ENCODE measurements at regions not wholly inside any gene's neighbourhood (a gene's known extent, or its start where the extent isn't known, plus 50 kb on each side); places are given as distances from the start of the nearest gene placed in this dataset.
"Not testable (repeated sequence)": the region's sequence is repeated elsewhere in the genome, so short reads cannot be mapped to it uniquely, and the experiment has no call there.

- TF ChIP-seq, protein P1, sequence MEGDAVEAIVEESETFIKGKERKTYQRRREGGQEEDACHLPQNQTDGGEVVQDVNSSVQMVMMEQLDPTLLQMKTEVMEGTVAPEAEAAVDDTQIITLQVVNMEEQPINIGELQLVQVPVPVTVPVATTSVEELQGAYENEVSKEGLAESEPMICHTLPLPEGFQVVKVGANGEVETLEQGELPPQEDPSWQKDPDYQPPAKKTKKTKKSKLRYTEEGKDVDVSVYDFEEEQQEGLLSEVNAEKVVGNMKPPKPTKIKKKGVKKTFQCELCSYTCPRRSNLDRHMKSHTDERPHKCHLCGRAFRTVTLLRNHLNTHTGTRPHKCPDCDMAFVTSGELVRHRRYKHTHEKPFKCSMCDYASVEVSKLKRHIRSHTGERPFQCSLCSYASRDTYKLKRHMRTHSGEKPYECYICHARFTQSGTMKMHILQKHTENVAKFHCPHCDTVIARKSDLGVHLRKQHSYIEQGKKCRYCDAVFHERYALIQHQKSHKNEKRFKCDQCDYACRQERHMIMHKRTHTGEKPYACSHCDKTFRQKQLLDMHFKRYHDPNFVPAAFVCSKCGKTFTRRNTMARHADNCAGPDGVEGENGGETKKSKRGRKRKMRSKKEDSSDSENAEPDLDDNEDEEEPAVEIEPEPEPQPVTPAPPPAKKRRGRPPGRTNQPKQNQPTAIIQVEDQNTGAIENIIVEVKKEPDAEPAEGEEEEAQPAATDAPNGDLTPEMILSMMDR (conservative IDR thresholded peaks at IDR 0.05; ENCODE audit: low read depth, low read length): no peak
- no peak overlapping the region for H3K4me3 ChIP-seq (ENCODE audit: low read length)
- DNase-seq (ENCODE audit: low read depth): no peak
Observed at GRCh38 chr14:39614297-39614923, 182.2 kb upstream of the FBXO33 start.

- TF ChIP-seq, protein P1 (conservative IDR thresholded peaks at IDR 0.05; ENCODE audit: low read depth, low read length): no peak
- no peak for DNase-seq (ENCODE audit: low read depth)
- no peak overlapping the region for H3K4me3 ChIP-seq (ENCODE audit: low read length)
Observed at GRCh38 chr14:39609119-39609518, 176.9 kb upstream of the FBXO33 start.

DNA sequence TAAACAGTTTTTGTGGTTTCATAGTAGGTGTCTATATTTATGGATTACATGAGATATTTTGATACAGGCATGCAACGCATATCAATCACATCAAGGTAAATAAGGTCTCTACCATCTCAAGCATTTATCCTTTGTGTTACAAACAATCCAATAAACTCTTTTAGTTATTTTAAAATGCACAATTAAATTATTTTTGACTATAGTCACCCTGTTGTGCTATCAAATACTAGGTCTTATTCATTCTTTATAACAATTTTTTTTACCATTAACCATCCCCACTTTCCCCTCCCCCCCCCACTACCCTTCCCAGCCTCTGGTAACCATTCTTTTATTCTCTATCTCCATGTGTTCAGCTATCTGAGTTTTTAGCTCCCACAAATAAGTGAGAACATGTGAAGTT, 175.7 kb upstream of the FBXO33 start:
- no peak overlapping the region for H3K4me3 ChIP-seq (ENCODE audit: low read length)
- TF ChIP-seq, protein P1 (conservative IDR thresholded peaks at IDR 0.05; ENCODE audit: low read depth, low read length): no peak
- DNase-seq (ENCODE audit: low read depth): no peak

DNA sequence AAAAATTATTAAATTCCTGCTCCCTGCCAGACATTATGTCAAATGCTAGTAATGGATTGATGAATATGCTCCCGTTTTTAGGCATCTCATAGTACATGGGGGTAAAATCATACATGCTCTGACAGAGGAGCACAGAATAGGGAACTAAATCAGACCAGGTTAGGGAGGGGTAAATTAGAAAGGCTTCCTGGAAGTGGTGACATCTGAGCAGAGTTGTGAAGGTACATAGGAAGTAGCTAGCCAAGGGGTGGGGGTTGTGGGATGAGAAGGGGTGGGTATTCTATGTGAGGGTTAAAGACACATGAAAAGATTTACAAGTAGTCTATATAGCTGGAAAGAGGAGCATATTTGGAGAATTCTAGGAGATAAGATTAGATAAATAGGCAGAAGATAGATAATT, 171.7 kb upstream of the FBXO33 start:
- H3K4me3 ChIP-seq (ENCODE audit: low read length): no peak overlapping the region
- TF ChIP-seq, protein P1 (conservative IDR thresholded peaks at IDR 0.05; ENCODE audit: low read depth, low read length): no peak
- DNase-seq (ENCODE audit: low read depth): no peak

- TF ChIP-seq, protein P1 (conservative IDR thresholded peaks at IDR 0.05; ENCODE audit: low read depth, low read length): no peak
- DNase-seq (ENCODE audit: low read depth): no peak
- no peak overlapping the region for H3K4me3 ChIP-seq (ENCODE audit: low read length)
Observed at GRCh38 chr14:39593377-39593776, 161.1 kb upstream of the FBXO33 start.

- no peak for DNase-seq (ENCODE audit: low read depth)
- TF ChIP-seq, protein P1 (conservative IDR thresholded peaks at IDR 0.05; ENCODE audit: low read depth, low read length): no peak
- no peak overlapping the region for H3K4me3 ChIP-seq (ENCODE audit: low read length)
Observed at GRCh38 chr14:39592116-39592789, 160.0 kb upstream of the FBXO33 start.

GRCh38 chr14:39589882-39590281, 157.6 kb upstream of the FBXO33 start:
- not testable (repeated sequence) for H3K4me3 ChIP-seq (ENCODE audit: low read length); DNase-seq (ENCODE audit: low read depth)
